Activated T-helper 9 cell treated with anti-CD3 and anti-CD28 coated beads, Interleukin-2, amount 50 U/mL, for 16 hours (primary cell): ENCODE measurements at regions not wholly inside any gene's neighbourhood (a gene's known extent, or its start where the extent isn't known, plus 50 kb on each side); places are given as distances from the start of the nearest gene placed in this dataset.
"Not testable (repeated sequence)": the region's sequence is repeated elsewhere in the genome, so short reads cannot be mapped to it uniquely, and the experiment has no call there.

Source experiments
- DNase-seq: peaks from one replicate; pipeline ENCODE4 v3.0.0-alpha.2; 2020; ENCODE audit warnings: low read depth

GRCh38 chr12:47610686-47611252 lies 95.1 kb downstream of the RPAP3 start:
- no peak for DNase-seq

- no peak for DNase-seq
Measured at GRCh38 chr12:47609806-47610205, 96.0 kb downstream of the RPAP3 start.

- DNase-seq = not testable (repeated sequence)
Measured at GRCh38 chr12:47608671-47609070, 97.2 kb downstream of the RPAP3 start.

- DNase-seq = no peak
Measured at GRCh38 chr12:47604221-47604873, 101.5 kb downstream of the RPAP3 start.

- DNase-seq = no peak
Measured at GRCh38 chr12:47602949-47603558, 102.8 kb downstream of the RPAP3 start.

GRCh38 chr12:47602325-47602724 lies 103.5 kb downstream of the RPAP3 start:
- no peak for DNase-seq

GRCh38 chr12:47601071-47601470 lies 104.8 kb downstream of the RPAP3 start:
- no peak for DNase-seq

GRCh38 chr12:47591795-47592194 lies 114.0 kb downstream of the RPAP3 start:
- no peak for DNase-seq

GRCh38 chr12:47591361-47591791 lies 114.5 kb downstream of the RPAP3 start:
- no peak for DNase-seq

- no peak for DNase-seq
Measured at GRCh38 chr12:47590771-47591360, 115.0 kb downstream of the RPAP3 start.

- DNase-seq = no peak
Measured at GRCh38 chr12:47586952-47587669, 118.7 kb downstream of the RPAP3 start.

- no peak for DNase-seq
Measured at GRCh38 chr12:47585507-47585906, 120.3 kb downstream of the RPAP3 start.

- no peak for DNase-seq
Measured at GRCh38 chr12:47578836-47579235, 127.0 kb downstream of the RPAP3 start.

- DNase-seq = no peak
Measured at GRCh38 chr12:47577206-47577989, 128.4 kb downstream of the RPAP3 start.

- no peak for DNase-seq
Measured at GRCh38 chr12:47576289-47576945, 129.4 kb downstream of the RPAP3 start.

- DNase-seq = no peak
Measured at GRCh38 chr12:47574252-47575021, 131.4 kb downstream of the RPAP3 start.

GRCh38 chr12:47573146-47573659 lies 132.6 kb downstream of the RPAP3 start:
- DNase-seq = no peak

GRCh38 chr12:47570151-47570550 lies 135.7 kb downstream of the RPAP3 start:
- no peak for DNase-seq

- no peak for DNase-seq
Measured at GRCh38 chr12:47562201-47562600, 143.6 kb downstream of the RPAP3 start.

- no peak for DNase-seq
Measured at GRCh38 chr12:47561746-47562145, 144.1 kb downstream of the RPAP3 start.
